ENCODE measurements at regions not wholly inside any gene's neighbourhood (a gene's known extent, or its start where the extent isn't known, plus 50 kb on each side); places are given as distances from the start of the nearest gene placed in this dataset.
A peak's percentile ranks its signal among the peaks of the same experiment; 100 is the strongest.

DNA sequence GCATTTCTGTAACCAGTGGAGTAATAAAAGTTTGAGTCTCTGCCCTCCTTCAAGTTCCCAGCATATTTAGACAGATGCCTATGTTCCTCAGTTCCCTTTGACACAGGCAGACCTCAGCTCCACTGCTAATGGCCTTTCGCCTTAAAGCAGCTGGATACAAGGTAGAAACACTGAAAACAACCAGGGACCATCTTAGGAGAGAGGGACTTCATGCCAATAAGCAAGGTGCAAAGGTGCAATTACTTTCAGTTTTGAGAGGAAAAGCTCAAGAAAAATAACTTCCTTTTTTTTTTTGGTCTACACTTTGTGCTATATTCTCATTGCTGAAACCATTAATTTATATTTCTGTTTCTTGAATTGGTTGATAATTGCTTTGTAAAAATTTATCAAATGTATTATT, 781.9 kb upstream of the GALNTL6 start:
- TF ChIP-seq Cebpa-rat (IDR thresholded peaks at IDR 0.05), result no peak
- no peak overlapping the region for H3K27ac ChIP-seq
- H3K4me1 ChIP-seq, result peaks cover 0 to 33% (median 12%) of the 10 kb centered on the region in 10 experiments; a peak in 12 of 20 replicates
- H3K4me2 ChIP-seq, result peak overlapping the region in 8 of 11 experiments; percentile 7 to 70 (median 40); a peak in 11 of 22 replicates
- no peaks in the 10 kb centered on the region for H3K36me3 ChIP-seq
- no peaks in the 10 kb centered on the region for H4K20me1 ChIP-seq
- H3K27me3 ChIP-seq, result peaks cover 0 to 17% (median 0%) of the 10 kb centered on the region in 11 experiments; a peak in 3 of 22 replicates
- peaks cover 8 to 25% (median 16%) of the 10 kb centered on the region in 11 experiments; a peak in 20 of 22 replicates for H3K9me3 ChIP-seq (replicated peaks in 1 of 11)
- no peak overlapping the region for H3K9ac ChIP-seq
- H3K4me3 ChIP-seq, result no peak overlapping the region

- TF ChIP-seq Cebpa-rat (IDR thresholded peaks at IDR 0.05), result no peak
- Histone ChIP-seq H3K9me3 (replicated peaks in 1 of 11) (peaks cover 11 to 36% (median 22%) of the 10 kb centered on the region in 11 experiments; a peak in 21 of 22 replicates), H3K9ac (peak overlapping the region in 1 of 11 experiments; percentile 72; a peak in 3 of 22 replicates), H3K27ac (peak overlapping the region in 7 of 11 experiments; percentile 62 to 90 (median 80); a peak in 14 of 22 replicates), H3K27me3 (peaks cover 0 to 43% (median 0%) of the 10 kb centered on the region in 11 experiments; a peak in 4 of 22 replicates), H3K4me3 (peak overlapping the region in 1 of 10 experiments; percentile 40; a peak in 1 of 20 replicates), H3K4me1 (peaks cover 11 to 53% (median 27%) of the 10 kb centered on the region in 10 experiments), H3K36me3 (peaks cover 0 to 2% (median 0%) of the 10 kb centered on the region in 11 experiments; a peak in 1 of 22 replicates), H4K20me1 (no peaks in the 10 kb centered on the region), H3K4me2 (peak overlapping the region; percentile 18 to 95 (median 83); a peak in 16 of 22 replicates)
Observed at GRCh38 chr4:171025776-171026175, 787.4 kb upstream of the GALNTL6 start.

GRCh38 chr4:171025343-171025742, 787.9 kb upstream of the GALNTL6 start:
- Histone ChIP-seq H3K27ac (peak overlapping the region in 8 of 11 experiments; percentile 57 to 90 (median 80); a peak in 16 of 22 replicates), H3K4me1 (peaks cover 10 to 52% (median 27%) of the 10 kb centered on the region in 10 experiments), H3K36me3 (peaks cover 0 to 5% (median 0%) of the 10 kb centered on the region in 11 experiments; a peak in 1 of 22 replicates), H4K20me1 (no peaks in the 10 kb centered on the region), H3K27me3 (peaks cover 0 to 47% (median 0%) of the 10 kb centered on the region in 11 experiments; a peak in 4 of 22 replicates), H3K9me3 (replicated peaks in 1 of 11) (peaks cover 14 to 38% (median 25%) of the 10 kb centered on the region in 11 experiments; a peak in 21 of 22 replicates), H3K4me2 (peak overlapping the region; percentile 53 to 95 (median 83)), H3K4me3 (peak overlapping the region in 4 of 10 experiments; percentile 10 to 44 (median 35); a peak in 3 of 20 replicates), H3K9ac (peak overlapping the region in 6 of 11 experiments; percentile 52 to 72 (median 58); a peak in 11 of 22 replicates)
- no peak for TF ChIP-seq Cebpa-rat (IDR thresholded peaks at IDR 0.05)

DNA sequence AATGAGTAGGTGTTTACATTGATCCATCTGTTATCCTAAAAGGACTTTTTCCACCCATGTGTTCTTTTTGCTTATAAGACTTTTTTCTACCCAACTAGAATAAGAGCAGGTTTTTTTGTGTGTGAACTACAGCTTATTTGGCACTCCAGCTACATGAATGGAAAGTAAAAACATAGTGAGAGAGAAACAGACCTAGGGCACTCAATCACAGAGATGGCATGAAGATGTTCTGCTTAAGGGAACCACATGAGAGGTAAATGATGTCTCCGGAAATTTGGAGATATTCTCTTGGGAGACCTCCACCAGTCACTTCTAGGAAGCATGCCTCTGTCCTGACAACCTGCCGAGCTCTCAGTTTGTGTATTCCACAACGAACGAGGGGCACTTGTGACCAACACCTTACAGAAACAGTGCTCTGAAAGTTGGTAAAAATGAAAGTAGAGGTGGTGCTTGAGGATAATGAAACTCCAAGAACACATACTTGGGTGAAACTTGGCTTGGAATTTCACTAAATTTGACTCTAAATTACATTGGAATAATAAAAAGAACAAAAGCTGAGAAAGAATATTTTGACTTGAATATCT, 788.4 kb upstream of the GALNTL6 start:
- Histone ChIP-seq H3K9ac (peak overlapping the region in 6 of 11 experiments; percentile 52 to 72 (median 58); a peak in 11 of 22 replicates), H3K27me3 (peaks cover 0 to 49% (median 0%) of the 10 kb centered on the region in 11 experiments; a peak in 4 of 22 replicates), H3K4me3 (peak overlapping the region in 5 of 10 experiments; percentile 1 to 44 (median 30); a peak in 5 of 20 replicates), H3K9me3 (replicated peaks in 1 of 11) (peaks cover 12 to 35% (median 21%) of the 10 kb centered on the region in 11 experiments; a peak in 21 of 22 replicates), H3K4me1 (peaks cover 10 to 52% (median 27%) of the 10 kb centered on the region in 10 experiments), H3K4me2 (peak overlapping the region; percentile 53 to 95 (median 83); a peak in 21 of 22 replicates), H4K20me1 (no peaks in the 10 kb centered on the region), H3K36me3 (peaks cover 0 to 5% (median 0%) of the 10 kb centered on the region in 11 experiments; a peak in 1 of 22 replicates), H3K27ac (peak overlapping the region in 8 of 11 experiments; percentile 57 to 90 (median 80); a peak in 16 of 22 replicates)
- TF ChIP-seq Cebpa-rat (IDR thresholded peaks at IDR 0.05), result no peak

- Histone ChIP-seq H3K4me2 (peak overlapping the region in 1 of 11 experiments; percentile 95; a peak in 2 of 22 replicates), H3K27ac (peak overlapping the region in 1 of 11 experiments; percentile 90; a peak in 1 of 22 replicates), H3K9ac (no peak overlapping the region), H3K36me3 (peaks cover 0 to 5% (median 0%) of the 10 kb centered on the region in 11 experiments; a peak in 1 of 22 replicates), H4K20me1 (no peaks in the 10 kb centered on the region), H3K9me3 (replicated peaks in 1 of 11) (peaks cover 4 to 20% (median 9%) of the 10 kb centered on the region in 11 experiments; a peak in 15 of 22 replicates), H3K27me3 (peaks cover 0 to 33% (median 0%) of the 10 kb centered on the region in 11 experiments; a peak in 4 of 22 replicates), H3K4me1 (peaks cover 10 to 43% (median 25%) of the 10 kb centered on the region in 10 experiments), H3K4me3 (no peak overlapping the region)
- TF ChIP-seq Cebpa-rat (IDR thresholded peaks at IDR 0.05), result no peak
Observed at GRCh38 chr4:171022824-171023230, 790.4 kb upstream of the GALNTL6 start.

DNA sequence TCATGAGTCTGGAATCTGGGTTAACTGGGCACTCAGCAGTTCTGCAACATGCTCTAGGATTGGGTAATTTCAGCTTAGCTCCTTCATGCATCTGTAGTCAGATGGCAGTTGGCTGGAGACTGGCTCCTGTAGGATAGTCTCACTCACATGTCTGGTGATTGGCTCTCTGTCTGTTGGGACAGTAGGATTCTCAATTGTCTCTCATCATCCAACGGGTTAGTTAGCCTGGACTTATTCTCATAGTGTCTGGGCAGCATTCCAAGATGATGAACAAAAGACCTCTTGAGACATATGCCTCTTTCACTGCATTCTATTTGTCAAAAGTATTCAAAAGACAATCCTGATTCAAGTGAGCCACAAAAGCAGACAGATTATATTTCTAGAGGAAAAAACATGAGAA, 795.6 kb upstream of the GALNTL6 start:
- H3K36me3 ChIP-seq, result peaks cover 0 to 5% (median 0%) of the 10 kb centered on the region in 11 experiments; a peak in 1 of 22 replicates
- no peak overlapping the region for H3K9ac ChIP-seq
- no peak overlapping the region for H3K4me2 ChIP-seq
- no peak overlapping the region for H3K4me3 ChIP-seq
- peaks cover 0 to 6% (median 0%) of the 10 kb centered on the region in 11 experiments; a peak in 2 of 22 replicates for H3K27me3 ChIP-seq
- no peak overlapping the region for H3K27ac ChIP-seq
- H3K9me3 ChIP-seq (replicated peaks in 1 of 11), result peaks cover 4 to 18% (median 9%) of the 10 kb centered on the region in 11 experiments; a peak in 15 of 22 replicates
- H4K20me1 ChIP-seq, result no peaks in the 10 kb centered on the region
- no peak for TF ChIP-seq Cebpa-rat (IDR thresholded peaks at IDR 0.05)
- H3K4me1 ChIP-seq, result peaks cover 0 to 2% (median 0%) of the 10 kb centered on the region in 10 experiments; a peak in 2 of 20 replicates

DNA sequence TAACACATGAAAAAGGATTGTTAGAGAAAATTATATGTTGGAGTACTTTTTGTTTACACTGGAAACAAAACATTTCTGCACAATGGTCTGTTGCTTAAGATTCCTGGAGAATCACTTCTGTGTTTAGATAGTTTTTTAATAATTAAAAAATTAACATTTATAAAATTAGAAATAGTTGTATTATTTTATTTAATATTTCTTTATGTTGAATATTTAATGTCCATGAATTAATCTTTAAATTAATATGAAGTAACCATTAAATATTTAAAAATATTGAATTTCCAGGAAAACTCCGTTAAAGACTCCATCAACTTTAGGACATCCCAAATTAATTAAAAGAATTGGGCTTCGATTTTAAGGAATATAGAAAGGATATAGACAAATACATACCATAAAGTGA, 797.1 kb upstream of the GALNTL6 start:
- no peak overlapping the region for H3K9ac ChIP-seq
- H3K27ac ChIP-seq, result no peak overlapping the region
- H3K4me3 ChIP-seq, result no peak overlapping the region
- TF ChIP-seq Cebpa-rat (IDR thresholded peaks at IDR 0.05), result no peak
- no peaks in the 10 kb centered on the region for H4K20me1 ChIP-seq
- H3K36me3 ChIP-seq, result peaks cover 0 to 5% (median 0%) of the 10 kb centered on the region in 11 experiments; a peak in 1 of 22 replicates
- peaks cover 9 to 19% (median 15%) of the 10 kb centered on the region in 11 experiments; a peak in 18 of 22 replicates for H3K9me3 ChIP-seq (replicated peaks in 1 of 11)
- no peak overlapping the region for H3K4me2 ChIP-seq
- H3K4me1 ChIP-seq, result 0 out of 20 replicates have a peak, but pooled peaks cover 0 to 5% (median 0%) of the 10 kb centered on the region in 10 experiments
- 0 out of 22 replicates have a peak, but pooled peaks cover 0 to 6% (median 0%) of the 10 kb centered on the region in 11 experiments for H3K27me3 ChIP-seq

DNA sequence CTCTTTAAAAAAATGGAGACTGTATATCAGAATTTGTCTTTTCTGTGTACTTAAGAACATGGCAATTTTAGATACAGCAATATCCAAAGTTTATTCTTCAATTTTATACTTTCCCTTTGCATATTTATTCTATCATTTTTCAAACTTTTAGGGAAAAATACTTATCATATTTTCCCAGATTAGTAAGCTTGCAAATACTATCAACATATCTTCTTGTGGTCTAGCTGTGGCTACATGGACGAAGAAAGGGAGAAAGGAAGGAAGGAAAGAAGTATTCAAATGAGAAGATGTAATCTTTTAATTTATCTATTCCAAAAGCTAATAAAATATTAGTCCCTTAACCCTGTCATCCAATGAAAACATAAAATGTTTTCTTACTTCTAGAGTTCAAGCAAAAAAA, 797.8 kb upstream of the GALNTL6 start:
- Histone ChIP-seq H3K9me3 (replicated peaks in 1 of 11) (peaks cover 2 to 17% (median 9%) of the 10 kb centered on the region in 11 experiments; a peak in 15 of 22 replicates), H4K20me1 (no peaks in the 10 kb centered on the region), H3K9ac (no peak overlapping the region), H3K4me2 (no peak overlapping the region), H3K4me3 (no peak overlapping the region), H3K4me1 (0 out of 20 replicates have a peak, but pooled peaks cover 0 to 5% (median 0%) of the 10 kb centered on the region in 10 experiments), H3K27me3 (0 out of 22 replicates have a peak, but pooled peaks cover 0 to 3% (median 0%) of the 10 kb centered on the region in 11 experiments), H3K27ac (no peak overlapping the region), H3K36me3 (no peaks in the 10 kb centered on the region)
- no peak for TF ChIP-seq Cebpa-rat (IDR thresholded peaks at IDR 0.05)

All from BLaER1 treated with 17β-estradiol and CSF1 and Interleukin-3, amounts not matched to agents 10 nM and 100 nM (cell line).